CD14-positive monocyte (primary cell): ENCODE measurements at regions not wholly inside any gene's neighbourhood (a gene's known extent, or its start where the extent isn't known, plus 50 kb on each side); places are given as distances from the start of the nearest gene placed in this dataset.

Source experiments
- DNase-seq, 3 donors: peaks; one replicate each; pipeline ENCODE4 v3.0.0-alpha.2; 2011 to 2022
- H2AFZ ChIP-seq: 2 replicates; pipeline ENCODE4 v1.6.0; 2012; ENCODE audit warnings: mild to moderate bottlenecking, low read depth, low read length, inconsistent platforms; ENCODE audit not compliant: insufficient read depth, poor library complexity, severe bottlenecking
- H3K27ac ChIP-seq, 2 donors: 1 replicate in 1 of 2; 2 replicates in 1 of 2; pipeline ENCODE4 v1.5.1; 2012 to 2013; ENCODE audit warnings: low read length in 2 of 2, control low read depth in 1 of 2, inconsistent platforms in 1 of 2, low read depth in 1 of 2, mild to moderate bottlenecking in 1 of 2
- H3K27me3 ChIP-seq, 2 donors: one replicate each; pipeline versions ENCODE4 v1.6.0 to v1.6.1; 2011 to 2013; ENCODE audit warnings: low read length in 2 of 2; ENCODE audit not compliant: control insufficient read depth in 2 of 2, insufficient read depth in 2 of 2
- H3K36me3 ChIP-seq, 2 donors: replicated peaks in 1 of 2; 1 replicate in 1 of 2; 2 replicates in 1 of 2; pipeline versions ENCODE4 v1.5.1 to v1.6.1; 2012 to 2013; ENCODE audit warnings: low read length in 2 of 2, control low read depth in 1 of 2, inconsistent platforms in 1 of 2, mild to moderate bottlenecking in 1 of 2; ENCODE audit not compliant: insufficient read depth in 2 of 2, control insufficient read depth in 1 of 2
- H3K4me1 ChIP-seq, 2 donors: 1 replicate in 1 of 2; 2 replicates in 1 of 2; pipeline versions ENCODE4 v1.5.1 to v1.6.1; 2012 to 2013; ENCODE audit warnings: low read length in 2 of 2, control low read depth in 1 of 2, inconsistent platforms in 1 of 2, mild to moderate bottlenecking in 1 of 2, moderate library complexity in 1 of 2; ENCODE audit not compliant: insufficient read depth in 2 of 2, control insufficient read depth in 1 of 2
- H3K4me2 ChIP-seq: replicated peaks from 2 replicates; pipeline ENCODE3; 2012; ENCODE audit warnings: low read length, moderate library complexity, mild to moderate bottlenecking; ENCODE audit not compliant: poor library complexity, severe bottlenecking; ENCODE audit errors: extremely low read depth
- H3K4me3 ChIP-seq, 3 experiments: fragments of 200-600 bp in 1 of 3; sonication (generic) in 1 of 3; replicated peaks in 1 of 3; 1 replicate in 2 of 3; 2 replicates in 1 of 3; pipeline ENCODE4 v1.5.1; 2011 to 2013; ENCODE audit warnings: low read length in 3 of 3, mild to moderate bottlenecking in 3 of 3, control low read depth in 2 of 3, low read depth in 2 of 3, inconsistent platforms in 1 of 3, moderate library complexity in 1 of 3
- H3K79me2 ChIP-seq: 2 replicates; pipeline ENCODE4 v1.6.0; 2012; ENCODE audit warnings: mild to moderate bottlenecking, control low read depth, inconsistent platforms, low read length, moderate library complexity; ENCODE audit not compliant: insufficient read depth
- H3K9ac ChIP-seq: 2 replicates; pipeline ENCODE4 v1.6.0; 2017; ENCODE audit warnings: low read length, mild to moderate bottlenecking; ENCODE audit not compliant: insufficient read depth, poor library complexity, severe bottlenecking
- H3K9me3 ChIP-seq, 2 donors: replicated peaks in 1 of 2; 1 replicate in 1 of 2; 2 replicates in 1 of 2; pipeline versions ENCODE4 v1.5.1 to v1.6.1; 2012 to 2013; ENCODE audit warnings: low read length in 2 of 2, control low read depth in 1 of 2; ENCODE audit not compliant: control insufficient read depth in 1 of 2, insufficient read depth in 1 of 2
- H4K20me1 ChIP-seq: 2 replicates; pipeline ENCODE4 v1.6.0; 2012; ENCODE audit warnings: mild to moderate bottlenecking, low read length, control low read depth, moderate library complexity; ENCODE audit not compliant: insufficient read depth
- H3K27ac Mint-ChIP-seq, 7 donors: one replicate each; pipeline ENCODE4 v1.8.0; 2020; ENCODE audit warnings: mild to moderate bottlenecking in 7 of 7, mixed read lengths in 7 of 7, moderate library complexity in 6 of 7, inconsistent platforms in 2 of 7
- H3K27me3 Mint-ChIP-seq, 3 donors: one replicate each; pipeline ENCODE4 v1.8.0; 2021 to 2022; ENCODE audit warnings: low read depth in 3 of 3, mild to moderate bottlenecking in 3 of 3, mixed read lengths in 3 of 3, moderate library complexity in 3 of 3, inconsistent platforms in 1 of 3
- H3K36me3 Mint-ChIP-seq, 2 donors: one replicate each; pipeline ENCODE4 v1.8.0; 2020; ENCODE audit warnings: mixed read lengths in 2 of 2, inconsistent platforms in 1 of 2, mild to moderate bottlenecking in 1 of 2
- H3K4me1 Mint-ChIP-seq: one replicate; pipeline ENCODE4 v1.8.0; 2020; ENCODE audit warnings: mild to moderate bottlenecking, mixed read lengths
- H3K4me3 Mint-ChIP-seq, 2 donors: one replicate each; pipeline ENCODE4 v1.8.0; 2020; ENCODE audit warnings: mild to moderate bottlenecking in 2 of 2, mixed read lengths in 2 of 2, moderate library complexity in 1 of 2
- H3K9me3 Mint-ChIP-seq, 7 donors: one replicate each; pipeline ENCODE4 v1.8.0; 2020 to 2022; ENCODE audit warnings: mixed read lengths in 7 of 7, mild to moderate bottlenecking in 6 of 7, moderate library complexity in 6 of 7, inconsistent platforms in 2 of 7
- WGBS: methylation state at CpG from one replicate; pipeline ENCODE4 v1.1.5; 2013; ENCODE audit warnings: missing lambda C conversion rate; ENCODE audit not compliant: insufficient coverage; 5-methylcytosine and 5-hydroxymethylcytosine counted together
- intact Hi-C, 2 donors: fragments of 100-400 bp; cut with micrococcal nuclease; formaldehyde crosslinking; loops; one replicate each; pipeline versions ENCODE4 v1.15.0 to v1.15.1; 2023
- TF ChIP-seq, protein P1 (sequence below): fragments of 200-600 bp; IDR thresholded peaks from one replicate; pipeline ENCODE4 v1.8.0; 2022; ENCODE audit warnings: antibody characterized with exemption, mild to moderate bottlenecking

- H3K27me3 Mint-ChIP-seq = peaks cover 1 to 3% (median 2%) of the 10 kb centered on the region in 3 donors
- no peak overlapping the region for H2AFZ ChIP-seq
- H3K4me1 Mint-ChIP-seq = no peaks in the 10 kb centered on the region
- no peaks in the 10 kb centered on the region for H3K36me3 ChIP-seq
- TF ChIP-seq, protein P1, sequence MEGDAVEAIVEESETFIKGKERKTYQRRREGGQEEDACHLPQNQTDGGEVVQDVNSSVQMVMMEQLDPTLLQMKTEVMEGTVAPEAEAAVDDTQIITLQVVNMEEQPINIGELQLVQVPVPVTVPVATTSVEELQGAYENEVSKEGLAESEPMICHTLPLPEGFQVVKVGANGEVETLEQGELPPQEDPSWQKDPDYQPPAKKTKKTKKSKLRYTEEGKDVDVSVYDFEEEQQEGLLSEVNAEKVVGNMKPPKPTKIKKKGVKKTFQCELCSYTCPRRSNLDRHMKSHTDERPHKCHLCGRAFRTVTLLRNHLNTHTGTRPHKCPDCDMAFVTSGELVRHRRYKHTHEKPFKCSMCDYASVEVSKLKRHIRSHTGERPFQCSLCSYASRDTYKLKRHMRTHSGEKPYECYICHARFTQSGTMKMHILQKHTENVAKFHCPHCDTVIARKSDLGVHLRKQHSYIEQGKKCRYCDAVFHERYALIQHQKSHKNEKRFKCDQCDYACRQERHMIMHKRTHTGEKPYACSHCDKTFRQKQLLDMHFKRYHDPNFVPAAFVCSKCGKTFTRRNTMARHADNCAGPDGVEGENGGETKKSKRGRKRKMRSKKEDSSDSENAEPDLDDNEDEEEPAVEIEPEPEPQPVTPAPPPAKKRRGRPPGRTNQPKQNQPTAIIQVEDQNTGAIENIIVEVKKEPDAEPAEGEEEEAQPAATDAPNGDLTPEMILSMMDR = no peak
- no peaks in the 10 kb centered on the region for H4K20me1 ChIP-seq
- H3K4me2 ChIP-seq = no peak overlapping the region
- no peaks in the 10 kb centered on the region for H3K36me3 Mint-ChIP-seq
- no peak overlapping the region for H3K27ac Mint-ChIP-seq
- H3K27ac ChIP-seq = no peak overlapping the region
- no peak for DNase-seq
- WGBS = no CpG with 5 or more reads among the region's 1 CpG
- peaks cover 2 to 10% (median 8%) of the 10 kb centered on the region in 7 donors for H3K9me3 Mint-ChIP-seq
- no peaks in the 10 kb centered on the region for H3K79me2 ChIP-seq
- no peaks in the 10 kb centered on the region for H3K4me1 ChIP-seq
- no peak overlapping the region for H3K4me3 Mint-ChIP-seq
- H3K4me3 ChIP-seq = no peak overlapping the region
- no peaks in the 10 kb centered on the region for H3K27me3 ChIP-seq
- H3K9me3 ChIP-seq = peaks cover 6 to 10% of the 10 kb centered on the region in 2 donors
- intact Hi-C loops = no loop called here
- no peak overlapping the region for H3K9ac ChIP-seq
Observed at GRCh38 chr7:42671627-42672026, 240.2 kb downstream of the C7orf25 start.

DNA sequence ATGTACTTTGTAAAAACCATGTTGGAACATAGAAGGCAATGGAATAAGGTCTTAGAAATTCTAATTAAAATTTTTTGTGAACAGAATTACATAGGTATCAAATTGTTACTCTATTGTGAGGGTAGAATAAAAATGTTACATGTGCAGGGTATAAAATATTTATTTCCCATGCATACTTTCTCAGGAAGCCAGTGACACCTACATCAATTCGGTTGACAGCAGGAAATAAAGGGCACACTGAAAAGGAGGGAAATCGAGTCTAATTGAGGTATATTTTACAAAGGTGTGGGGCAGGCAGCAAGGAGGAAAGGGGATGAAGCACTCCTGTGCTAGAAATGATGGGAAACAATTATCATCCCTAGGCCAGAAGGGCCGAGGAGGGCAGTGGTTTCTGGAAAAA, 244.9 kb downstream of the C7orf25 start:
- intact Hi-C loops = no loop called here
- H3K36me3 Mint-ChIP-seq = no peaks in the 10 kb centered on the region

More for the DNA sequence above, 244.9 kb downstream of the C7orf25 start:
- Histone ChIP-seq H3K9ac (no peak overlapping the region), H3K79me2 (no peaks in the 10 kb centered on the region), H2AFZ (no peak overlapping the region), H3K36me3 (no peaks in the 10 kb centered on the region), H3K27ac (no peak overlapping the region), H4K20me1 (no peaks in the 10 kb centered on the region), H3K4me1 (no peaks in the 10 kb centered on the region), H3K4me2 (no peak overlapping the region), H3K27me3 (no peaks in the 10 kb centered on the region), H3K9me3 (peaks cover 6 to 11% of the 10 kb centered on the region in 2 donors), H3K4me3 (no peak overlapping the region)
- no peak for DNase-seq
- 73% methylated on average over 2 of the region's 3 CpGs for WGBS
- Mint-ChIP-seq H3K27ac (no peak overlapping the region), H3K9me3 (peaks cover 7 to 14% (median 9%) of the 10 kb centered on the region in 7 donors), H3K27me3 (peaks cover 0 to 3% (median 2%) of the 10 kb centered on the region in 3 donors), H3K4me1 (no peaks in the 10 kb centered on the region), H3K4me3 (no peak overlapping the region)
- TF ChIP-seq, protein P1 = no peak
